Liver (tissue), 8 donors: ENCODE measurements at regions not wholly inside any gene's neighbourhood (a gene's known extent, or its start where the extent isn't known, plus 50 kb on each side); places are given as distances from the start of the nearest gene placed in this dataset.

Experiments used
- DNase-seq: peaks from one replicate; pipeline ENCODE4 v3.0.0-alpha.2; 2017; ENCODE audit warnings: low spot score
- H3K27ac ChIP-seq, 2 donors: one replicate each; pipeline ENCODE4 v1.7.0; 2013; ENCODE audit warnings: inconsistent platforms in 2 of 2, low read length in 2 of 2, control low read depth in 1 of 2, low read depth in 1 of 2, mild to moderate bottlenecking in 1 of 2
- H3K27me3 ChIP-seq, 4 donors: one replicate each; pipeline versions ENCODE4 v1.6.1 to v1.7.0; 2013; ENCODE audit warnings: low read length in 3 of 4, inconsistent platforms in 1 of 4, mild to moderate bottlenecking in 1 of 4, moderate library complexity in 1 of 4; ENCODE audit not compliant: control insufficient read depth in 4 of 4, insufficient read depth in 4 of 4
- H3K36me3 ChIP-seq, 4 donors: one replicate each; pipeline versions ENCODE4 v1.6.1 to v1.7.0; 2013; ENCODE audit warnings: low read length in 3 of 4, mild to moderate bottlenecking in 3 of 4, low read depth in 1 of 4, moderate library complexity in 1 of 4; ENCODE audit not compliant: control insufficient read depth in 4 of 4, insufficient read depth in 3 of 4
- H3K4me1 ChIP-seq, 4 donors: one replicate each; pipeline versions ENCODE4 v1.6.1 to v1.7.0; 2013; ENCODE audit warnings: low read length in 3 of 4, mild to moderate bottlenecking in 3 of 4, moderate library complexity in 1 of 4; ENCODE audit not compliant: control insufficient read depth in 4 of 4, insufficient read depth in 4 of 4
- H3K4me3 ChIP-seq, 3 donors: one replicate each; pipeline versions ENCODE4 v1.6.1 to v1.7.0; 2013; ENCODE audit warnings: low read length in 3 of 3, control low read depth in 1 of 3, low read depth in 1 of 3, mild to moderate bottlenecking in 1 of 3
- H3K9ac ChIP-seq, 2 donors: one replicate each; pipeline ENCODE4 v1.7.0; 2013; ENCODE audit warnings: low read length in 2 of 2, mild to moderate bottlenecking in 2 of 2, moderate library complexity in 2 of 2, control low read depth in 1 of 2, low read depth in 1 of 2
- H3K9me3 ChIP-seq, 4 donors: one replicate each; pipeline versions ENCODE4 v1.6.1 to v1.7.0; 2013; ENCODE audit warnings: low read length in 3 of 4; ENCODE audit not compliant: control insufficient read depth in 4 of 4
- EGR1 ChIP-seq, 2 donors: IDR thresholded peaks; 2 replicates each; pipeline ENCODE4 v1.6.1; 2016 to 2018; ENCODE audit warnings: antibody characterized with exemption in 2 of 2, low read depth in 2 of 2
- FOXA1 ChIP-seq: IDR thresholded peaks from 2 replicates; pipeline ENCODE4 v1.6.1; 2016; ENCODE audit warnings: antibody characterized with exemption
- FOXA2 ChIP-seq: IDR thresholded peaks from 2 replicates; pipeline ENCODE4 v1.6.1; 2016; ENCODE audit warnings: antibody characterized with exemption
- GABPA ChIP-seq, 2 donors: IDR thresholded peaks in 1 of 2; conservative IDR thresholded peaks in 1 of 2; 2 replicates each; pipeline ENCODE4 v1.6.1; 2016; ENCODE audit warnings: antibody characterized with exemption in 2 of 2, mild to moderate bottlenecking in 1 of 2, moderate library complexity in 1 of 2
- HNF4A ChIP-seq, 2 donors: conservative IDR thresholded peaks; 2 replicates each; pipeline ENCODE4 v1.6.1; 2016; ENCODE audit warnings: antibody characterized with exemption in 2 of 2, mild to moderate bottlenecking in 2 of 2
- HNF4G ChIP-seq: IDR thresholded peaks from 2 replicates; pipeline ENCODE4 v1.6.1; 2016; ENCODE audit warnings: antibody characterized with exemption
- NR2F2 ChIP-seq: IDR thresholded peaks from 2 replicates; pipeline ENCODE4 v1.6.1; 2016; ENCODE audit warnings: antibody characterized with exemption
- RXRA ChIP-seq, 2 donors: IDR thresholded peaks; 2 replicates each; pipeline ENCODE4 v1.6.1; 2017 to 2018; ENCODE audit warnings: antibody characterized with exemption in 2 of 2, mild to moderate bottlenecking in 1 of 2
- SP1 ChIP-seq: IDR thresholded peaks from 2 replicates; pipeline ENCODE4 v1.6.1; 2018; ENCODE audit warnings: antibody characterized with exemption, mild to moderate bottlenecking
- TAF1 ChIP-seq: conservative IDR thresholded peaks from 2 replicates; pipeline ENCODE4 v1.6.1; 2016; ENCODE audit warnings: antibody characterized with exemption, mild to moderate bottlenecking
- YY1 ChIP-seq: IDR thresholded peaks from 2 replicates; pipeline ENCODE4 v1.6.1; 2016; ENCODE audit warnings: antibody characterized with exemption, mild to moderate bottlenecking
- WGBS: extraction: QIAGEN DNeasy Blood & Tissue Kit; methylation state at CpG from one replicate; pipeline ENCODE4 v1.1.7; 2013; 5-methylcytosine and 5-hydroxymethylcytosine counted together
- TF ChIP-seq, protein P1 (sequence below): IDR thresholded peaks from 2 replicates; pipeline ENCODE4 v1.6.1; 2016; ENCODE audit warnings: antibody characterized with exemption
- TF ChIP-seq, protein P2 (sequence below): IDR thresholded peaks from 2 replicates; pipeline ENCODE4 v1.6.1; 2016; ENCODE audit warnings: antibody characterized with exemption, mild to moderate bottlenecking
- TF ChIP-seq, protein P3 (sequence below): IDR thresholded peaks from 2 replicates; pipeline ENCODE4 v1.6.1; 2016; ENCODE audit warnings: antibody characterized with exemption
- TF ChIP-seq, protein P4 (sequence below): fragments of 150-350 bp; IDR thresholded peaks from 2 replicates; pipeline ENCODE4 v1.5.1; 2017; ENCODE audit warnings: improper control_type of control experiment, low read depth, low read length; ENCODE audit not compliant: missing input control
- TF ChIP-seq, protein P5 (sequence below): IDR thresholded peaks from 2 replicates; pipeline ENCODE4 v1.6.1; 2016; ENCODE audit warnings: antibody characterized with exemption
- donor health status: healthy.
- donor health status: healthy.
- donor health status: healthy.
- donor health status: healthy.
- donor health status: healthy.

DNA sequence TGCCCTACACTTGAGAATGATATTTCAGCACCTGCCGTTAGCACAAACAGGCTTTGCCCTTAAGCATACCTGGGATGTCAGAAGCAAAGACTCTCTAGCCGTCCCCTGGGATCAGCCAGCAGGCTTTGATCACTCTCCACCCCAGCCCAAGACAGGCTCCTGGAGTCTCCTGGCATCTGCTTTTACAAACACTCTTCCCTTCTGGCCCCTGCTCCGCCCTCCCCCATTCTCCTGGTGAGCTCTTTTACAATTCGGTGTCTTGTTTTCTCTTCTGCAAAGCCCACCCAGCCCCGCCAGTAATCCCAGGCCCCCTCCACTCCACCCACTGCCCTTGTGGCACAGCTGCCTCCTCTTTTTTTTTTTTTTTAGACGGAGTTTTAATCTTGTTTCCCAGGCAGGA is 50.4 kb downstream of the KATNIP start:
- Histone ChIP-seq H3K27me3 (no peaks in the 10 kb centered on the region), H3K36me3 (no peaks in the 10 kb centered on the region), H3K27ac (no peak overlapping the region), H3K4me3 (no peak overlapping the region), H3K4me1 (no peaks in the 10 kb centered on the region), H3K9ac (no peak overlapping the region), H3K9me3 (no peaks in the 10 kb centered on the region)
- no peak for DNase-seq
- WGBS: 89% methylated on average over 6 of the region's 6 CpGs
- TF ChIP-seq YY1: no peak
- TF ChIP-seq FOXA2: no peak
- TF ChIP-seq, protein P1, sequence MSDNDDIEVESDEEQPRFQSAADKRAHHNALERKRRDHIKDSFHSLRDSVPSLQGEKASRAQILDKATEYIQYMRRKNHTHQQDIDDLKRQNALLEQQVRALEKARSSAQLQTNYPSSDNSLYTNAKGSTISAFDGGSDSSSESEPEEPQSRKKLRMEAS: no peak
- no peak for TF ChIP-seq NR2F2
- TF ChIP-seq FOXA1: no peak
- TF ChIP-seq EGR1 (IDR thresholded peaks at IDR 0.05; ENCODE audit: low read depth in 2 of 2): no peak
- no peak for TF ChIP-seq HNF4G
- TF ChIP-seq HNF4A (conservative IDR thresholded peaks at IDR 0.05): no peak
- TF ChIP-seq, protein P2, sequence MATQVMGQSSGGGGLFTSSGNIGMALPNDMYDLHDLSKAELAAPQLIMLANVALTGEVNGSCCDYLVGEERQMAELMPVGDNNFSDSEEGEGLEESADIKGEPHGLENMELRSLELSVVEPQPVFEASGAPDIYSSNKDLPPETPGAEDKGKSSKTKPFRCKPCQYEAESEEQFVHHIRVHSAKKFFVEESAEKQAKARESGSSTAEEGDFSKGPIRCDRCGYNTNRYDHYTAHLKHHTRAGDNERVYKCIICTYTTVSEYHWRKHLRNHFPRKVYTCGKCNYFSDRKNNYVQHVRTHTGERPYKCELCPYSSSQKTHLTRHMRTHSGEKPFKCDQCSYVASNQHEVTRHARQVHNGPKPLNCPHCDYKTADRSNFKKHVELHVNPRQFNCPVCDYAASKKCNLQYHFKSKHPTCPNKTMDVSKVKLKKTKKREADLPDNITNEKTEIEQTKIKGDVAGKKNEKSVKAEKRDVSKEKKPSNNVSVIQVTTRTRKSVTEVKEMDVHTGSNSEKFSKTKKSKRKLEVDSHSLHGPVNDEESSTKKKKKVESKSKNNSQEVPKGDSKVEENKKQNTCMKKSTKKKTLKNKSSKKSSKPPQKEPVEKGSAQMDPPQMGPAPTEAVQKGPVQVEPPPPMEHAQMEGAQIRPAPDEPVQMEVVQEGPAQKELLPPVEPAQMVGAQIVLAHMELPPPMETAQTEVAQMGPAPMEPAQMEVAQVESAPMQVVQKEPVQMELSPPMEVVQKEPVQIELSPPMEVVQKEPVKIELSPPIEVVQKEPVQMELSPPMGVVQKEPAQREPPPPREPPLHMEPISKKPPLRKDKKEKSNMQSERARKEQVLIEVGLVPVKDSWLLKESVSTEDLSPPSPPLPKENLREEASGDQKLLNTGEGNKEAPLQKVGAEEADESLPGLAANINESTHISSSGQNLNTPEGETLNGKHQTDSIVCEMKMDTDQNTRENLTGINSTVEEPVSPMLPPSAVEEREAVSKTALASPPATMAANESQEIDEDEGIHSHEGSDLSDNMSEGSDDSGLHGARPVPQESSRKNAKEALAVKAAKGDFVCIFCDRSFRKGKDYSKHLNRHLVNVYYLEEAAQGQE: no peak
- no peak for TF ChIP-seq SP1
- TF ChIP-seq, protein P3, sequence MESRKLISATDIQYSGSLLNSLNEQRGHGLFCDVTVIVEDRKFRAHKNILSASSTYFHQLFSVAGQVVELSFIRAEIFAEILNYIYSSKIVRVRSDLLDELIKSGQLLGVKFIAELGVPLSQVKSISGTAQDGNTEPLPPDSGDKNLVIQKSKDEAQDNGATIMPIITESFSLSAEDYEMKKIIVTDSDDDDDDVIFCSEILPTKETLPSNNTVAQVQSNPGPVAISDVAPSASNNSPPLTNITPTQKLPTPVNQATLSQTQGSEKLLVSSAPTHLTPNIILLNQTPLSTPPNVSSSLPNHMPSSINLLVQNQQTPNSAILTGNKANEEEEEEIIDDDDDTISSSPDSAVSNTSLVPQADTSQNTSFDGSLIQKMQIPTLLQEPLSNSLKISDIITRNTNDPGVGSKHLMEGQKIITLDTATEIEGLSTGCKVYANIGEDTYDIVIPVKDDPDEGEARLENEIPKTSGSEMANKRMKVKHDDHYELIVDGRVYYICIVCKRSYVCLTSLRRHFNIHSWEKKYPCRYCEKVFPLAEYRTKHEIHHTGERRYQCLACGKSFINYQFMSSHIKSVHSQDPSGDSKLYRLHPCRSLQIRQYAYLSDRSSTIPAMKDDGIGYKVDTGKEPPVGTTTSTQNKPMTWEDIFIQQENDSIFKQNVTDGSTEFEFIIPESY: no peak
- no peak for TF ChIP-seq RXRA (IDR thresholded peaks at IDR 0.05)

DNA sequence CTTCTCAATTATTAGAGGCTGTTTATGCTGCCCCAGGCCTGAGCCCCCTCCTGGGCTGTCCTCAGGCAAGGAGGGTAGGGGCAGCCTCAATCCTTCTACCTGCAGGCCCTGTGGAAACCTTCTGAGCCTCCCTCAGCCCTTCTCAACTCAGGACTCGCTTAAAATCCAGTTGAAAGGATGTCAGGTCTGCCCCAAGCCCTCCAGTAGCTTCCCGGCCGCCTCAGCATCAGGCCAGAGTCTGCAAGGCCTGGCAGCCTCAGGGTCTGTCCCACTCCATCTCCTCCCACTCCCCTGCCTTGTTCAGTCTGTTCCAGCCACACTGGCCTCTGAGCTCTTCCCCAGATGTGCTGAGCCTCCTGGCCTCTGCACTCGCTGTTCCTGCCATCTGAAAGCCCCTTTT is 52.2 kb downstream of the KATNIP start:
- WGBS: 96% methylated on average over 4 of the region's 4 CpGs
- DNase-seq: no peak
- TF ChIP-seq, protein P1: no peak
- TF ChIP-seq, protein P4, sequence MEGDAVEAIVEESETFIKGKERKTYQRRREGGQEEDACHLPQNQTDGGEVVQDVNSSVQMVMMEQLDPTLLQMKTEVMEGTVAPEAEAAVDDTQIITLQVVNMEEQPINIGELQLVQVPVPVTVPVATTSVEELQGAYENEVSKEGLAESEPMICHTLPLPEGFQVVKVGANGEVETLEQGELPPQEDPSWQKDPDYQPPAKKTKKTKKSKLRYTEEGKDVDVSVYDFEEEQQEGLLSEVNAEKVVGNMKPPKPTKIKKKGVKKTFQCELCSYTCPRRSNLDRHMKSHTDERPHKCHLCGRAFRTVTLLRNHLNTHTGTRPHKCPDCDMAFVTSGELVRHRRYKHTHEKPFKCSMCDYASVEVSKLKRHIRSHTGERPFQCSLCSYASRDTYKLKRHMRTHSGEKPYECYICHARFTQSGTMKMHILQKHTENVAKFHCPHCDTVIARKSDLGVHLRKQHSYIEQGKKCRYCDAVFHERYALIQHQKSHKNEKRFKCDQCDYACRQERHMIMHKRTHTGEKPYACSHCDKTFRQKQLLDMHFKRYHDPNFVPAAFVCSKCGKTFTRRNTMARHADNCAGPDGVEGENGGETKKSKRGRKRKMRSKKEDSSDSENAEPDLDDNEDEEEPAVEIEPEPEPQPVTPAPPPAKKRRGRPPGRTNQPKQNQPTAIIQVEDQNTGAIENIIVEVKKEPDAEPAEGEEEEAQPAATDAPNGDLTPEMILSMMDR: no peak
- TF ChIP-seq GABPA (IDR thresholded peaks at IDR 0.05 in 1 of 2, conservative IDR thresholded peaks at IDR 0.05 in 1 of 2) (no peak), FOXA2 (no peak), NR2F2 (no peak), TAF1 (no peak), FOXA1 (no peak)
- TF ChIP-seq, protein P5, sequence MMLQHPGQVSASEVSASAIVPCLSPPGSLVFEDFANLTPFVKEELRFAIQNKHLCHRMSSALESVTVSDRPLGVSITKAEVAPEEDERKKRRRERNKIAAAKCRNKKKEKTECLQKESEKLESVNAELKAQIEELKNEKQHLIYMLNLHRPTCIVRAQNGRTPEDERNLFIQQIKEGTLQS: no peak
- Histone ChIP-seq H3K9ac (no peak overlapping the region), H3K27ac (no peak overlapping the region), H3K4me3 (no peak overlapping the region), H3K4me1 (no peaks in the 10 kb centered on the region), H3K27me3 (no peaks in the 10 kb centered on the region), H3K36me3 (no peaks in the 10 kb centered on the region), H3K9me3 (no peaks in the 10 kb centered on the region)
